PC-3 (cell line): ENCODE measurements at regions not wholly inside any gene's neighbourhood (a gene's known extent, or its start where the extent isn't known, plus 50 kb on each side); places are given as distances from the start of the nearest gene placed in this dataset.
A peak's percentile ranks its signal among the peaks of the same experiment; 100 is the strongest.

Experiments used
- ATAC-seq: fragments of 200-7000 bp; cut with Tn5 transposase; 2 replicates; pipeline ENCODE4 v1.9.1; 2020; ENCODE audit warnings: mild to moderate bottlenecking, moderate library complexity
- BruUV-seq: library from RNA; stranded (reverse); fragments of 400-500 nt; replicated peaks from 2 replicates; lab custom pipeline; 2021; lab: Mats Ljungman, UMichigan
- CTCF ChIA-PET: fragments of 300-600 bp; sonication (Branson Sonifier 250); formaldehyde crosslinking; loops from one replicate; lab custom pipeline; 2022; ENCODE audit warnings: antibody characterized with exemption; lab: Charles Lee
- POLR2A ChIA-PET: fragments of 300-600 bp; sonication (Branson Sonifier 250); formaldehyde crosslinking; loops from one replicate; lab custom pipeline; 2022; ENCODE audit warnings: antibody characterized with exemption; ENCODE audit not compliant: unreplicated experiment; lab: Charles Lee
- DNase-seq: peaks from one replicate; pipeline ENCODE4 v3.0.0-alpha.2; 2015
- H2AFZ ChIP-seq: fragments of 300-600 bp; sonication (generic); 2 replicates; pipeline ENCODE4 v1.6.0; 2016; ENCODE audit warnings: antibody characterized with exemption, low read length
- H3F3A ChIP-seq: fragments of 300-600 bp; sonication (generic); one replicate; pipeline ENCODE4 v1.6.0; 2017; ENCODE audit warnings: antibody characterized with exemption, low read length, control low read depth, mild to moderate bottlenecking; ENCODE audit not compliant: unreplicated experiment
- H3K27ac ChIP-seq: fragments of 300-600 bp; sonication (generic); 2 replicates; pipeline ENCODE4 v1.5.1; 2016; ENCODE audit warnings: mild to moderate bottlenecking, low read length
- H3K27me3 ChIP-seq: fragments of 300-600 bp; sonication (generic); 2 replicates; pipeline ENCODE4 v1.6.1; 2016; ENCODE audit warnings: low read length, mixed read lengths
- H3K36me3 ChIP-seq: fragments of 300-600 bp; sonication (generic); 2 replicates; pipeline ENCODE4 v1.6.1; 2016; ENCODE audit warnings: low read depth, mixed run types, low read length, mixed read lengths
- H3K4me1 ChIP-seq: fragments of 300-600 bp; sonication (generic); 2 replicates; pipeline ENCODE4 v1.5.1; 2016; ENCODE audit warnings: low read length; ENCODE audit not compliant: insufficient read depth
- H3K4me2 ChIP-seq: fragments of 300-600 bp; sonication (generic); 2 replicates; pipeline ENCODE4 v1.6.0; 2016; ENCODE audit warnings: low read length
- H3K4me3 ChIP-seq: fragments of 300-600 bp; sonication (generic); 2 replicates; pipeline ENCODE4 v1.5.1; 2016; ENCODE audit warnings: mild to moderate bottlenecking, low read length, mixed read lengths
- H3K79me2 ChIP-seq: fragments of 300-600 bp; sonication (generic); 2 replicates; pipeline ENCODE4 v1.6.1; 2017; ENCODE audit warnings: low read length, mixed read lengths
- H3K9ac ChIP-seq: fragments of 300-600 bp; sonication (generic); 2 replicates; pipeline ENCODE4 v1.6.0; 2016; ENCODE audit warnings: mild to moderate bottlenecking, low read length
- H3K9me2 ChIP-seq: fragments of 300-600 bp; sonication (generic); replicated peaks from 2 replicates; pipeline ENCODE4 v1.6.1; 2016; ENCODE audit warnings: mixed run types, low read length, mixed read lengths
- H3K9me3 ChIP-seq: fragments of 300-600 bp; sonication (generic); 2 replicates; pipeline ENCODE4 v1.6.1; 2016; ENCODE audit warnings: low read length, mixed read lengths
- H4K20me1 ChIP-seq: fragments of 300-600 bp; sonication (generic); 2 replicates; pipeline ENCODE4 v1.6.1; 2016; ENCODE audit warnings: low read length, mixed read lengths
- EZH2 ChIP-seq: fragments of 300-600 bp; sonication (generic); IDR thresholded peaks from one replicate; pipeline ENCODE4 v1.6.1; 2017; ENCODE audit warnings: antibody characterized with exemption, mild to moderate bottlenecking, low read length; ENCODE audit not compliant: unreplicated experiment
- EZH2phosphoT487 ChIP-seq: fragments of 300-600 bp; sonication (generic); IDR thresholded peaks from 2 replicates; pipeline ENCODE4 v1.6.1; 2018; ENCODE audit warnings: mild to moderate bottlenecking, antibody characterized with exemption, low read length, borderline replicate concordance
- intact Hi-C: fragments of 100-400 bp; cut with micrococcal nuclease; formaldehyde crosslinking; loops from 2 replicates; pipeline ENCODE4 v1.9.0; 2023
- TF ChIP-seq, protein P1 (sequence below): fragments of 300-600 bp; sonication (generic); conservative IDR thresholded peaks from 2 replicates; pipeline ENCODE4 v1.5.1; 2017; ENCODE audit warnings: antibody characterized with exemption, low read depth, mild to moderate bottlenecking, low read length

DNA sequence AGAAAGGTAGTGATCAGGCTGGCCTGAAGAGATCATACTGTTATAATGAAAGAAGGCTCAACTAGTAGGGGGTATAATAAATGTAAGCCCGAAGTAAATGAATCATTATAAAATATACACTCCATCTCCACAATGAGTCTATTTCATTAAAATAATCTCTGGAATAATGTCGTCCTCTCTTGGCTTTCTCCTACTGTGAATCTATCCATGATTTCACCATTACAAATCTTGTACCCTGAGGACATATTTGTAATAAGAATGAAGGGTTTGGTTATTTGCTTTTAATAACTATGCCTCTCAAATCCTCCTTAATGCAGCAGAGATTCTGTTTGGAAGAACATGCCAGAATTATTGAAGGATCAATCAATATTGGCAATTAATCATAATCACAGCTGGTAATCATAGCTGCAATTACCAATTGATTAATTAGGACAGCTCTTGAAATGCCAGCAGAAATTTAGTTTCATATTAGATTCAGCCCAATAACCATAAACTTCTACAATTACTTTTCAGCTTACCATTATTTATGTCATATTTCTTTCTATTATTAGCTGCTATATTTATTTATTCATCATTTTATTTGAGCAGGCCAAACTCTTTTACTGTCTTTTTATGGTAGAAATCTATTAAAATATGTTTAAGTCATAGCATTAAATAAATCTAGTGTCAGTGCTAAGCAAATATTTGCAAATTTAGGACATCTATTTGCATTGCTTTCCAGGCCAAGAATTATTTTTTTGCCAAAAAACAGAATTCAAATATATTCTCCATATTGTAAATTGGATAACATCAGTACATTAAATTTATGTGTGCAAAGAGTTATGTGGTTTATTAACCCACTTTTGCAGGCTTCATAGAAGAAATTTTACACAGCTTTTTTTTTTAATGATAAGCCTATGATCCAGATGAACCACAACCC lies 588.4 kb upstream of the LRRC4C start:
- Histone ChIP-seq H3K9me3 (no peaks in the 10 kb centered on the region), H3K4me3 (no peak overlapping the region), H3F3A (no peaks in the 10 kb centered on the region), H3K4me1 (peaks cover 12% of the 10 kb centered on the region; the same call in 1 of the 2 replicates), H3K9ac (no peak overlapping the region), H3K4me2 (no peak overlapping the region), H3K27ac (no peak overlapping the region), H3K79me2 (no peaks in the 10 kb centered on the region), H3K36me3 (no peaks in the 10 kb centered on the region), H4K20me1 (no peaks in the 10 kb centered on the region), H3K9me2 (no peaks in the 10 kb centered on the region), H3K27me3 (no peaks in the 10 kb centered on the region), H2AFZ (no peak overlapping the region)
- DNase-seq (peak; percentile 21), ATAC-seq (no peak)
- POLR2A ChIA-PET: no interaction called here
- no peak for TF ChIP-seq EZH2
- TF ChIP-seq, protein P1, sequence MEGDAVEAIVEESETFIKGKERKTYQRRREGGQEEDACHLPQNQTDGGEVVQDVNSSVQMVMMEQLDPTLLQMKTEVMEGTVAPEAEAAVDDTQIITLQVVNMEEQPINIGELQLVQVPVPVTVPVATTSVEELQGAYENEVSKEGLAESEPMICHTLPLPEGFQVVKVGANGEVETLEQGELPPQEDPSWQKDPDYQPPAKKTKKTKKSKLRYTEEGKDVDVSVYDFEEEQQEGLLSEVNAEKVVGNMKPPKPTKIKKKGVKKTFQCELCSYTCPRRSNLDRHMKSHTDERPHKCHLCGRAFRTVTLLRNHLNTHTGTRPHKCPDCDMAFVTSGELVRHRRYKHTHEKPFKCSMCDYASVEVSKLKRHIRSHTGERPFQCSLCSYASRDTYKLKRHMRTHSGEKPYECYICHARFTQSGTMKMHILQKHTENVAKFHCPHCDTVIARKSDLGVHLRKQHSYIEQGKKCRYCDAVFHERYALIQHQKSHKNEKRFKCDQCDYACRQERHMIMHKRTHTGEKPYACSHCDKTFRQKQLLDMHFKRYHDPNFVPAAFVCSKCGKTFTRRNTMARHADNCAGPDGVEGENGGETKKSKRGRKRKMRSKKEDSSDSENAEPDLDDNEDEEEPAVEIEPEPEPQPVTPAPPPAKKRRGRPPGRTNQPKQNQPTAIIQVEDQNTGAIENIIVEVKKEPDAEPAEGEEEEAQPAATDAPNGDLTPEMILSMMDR: no peak
- TF ChIP-seq EZH2phosphoT487: no peak
- intact Hi-C loops: no loop called here
- CTCF ChIA-PET: no interaction called here
- no TSS peak for BruUV-seq

DNA sequence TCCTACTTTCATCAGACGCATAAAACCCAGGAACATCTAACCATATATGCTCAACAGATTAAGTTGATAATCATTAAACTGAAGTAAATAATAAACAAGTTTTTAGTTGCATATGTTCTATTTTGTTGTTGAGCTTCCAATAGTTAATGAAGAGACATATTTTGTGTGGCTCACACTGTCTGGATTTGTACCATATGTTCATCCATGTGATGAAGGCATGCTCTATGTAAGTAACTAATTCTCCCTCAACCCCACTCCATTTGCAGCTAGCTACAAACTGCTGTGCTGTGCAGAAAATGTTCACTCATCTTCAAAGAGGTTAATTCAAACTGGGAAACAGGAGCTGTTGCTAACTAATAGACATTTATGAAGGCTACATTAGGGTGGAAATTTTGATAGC lies 589.7 kb upstream of the LRRC4C start:
- peaks cover 13% of the 10 kb centered on the region; the same call in 1 of the 2 replicates for H3K4me1 ChIP-seq
- no peaks in the 10 kb centered on the region for H3K36me3 ChIP-seq
- ATAC-seq (no peak), DNase-seq (no peak)
- H3K4me2 ChIP-seq: no peak overlapping the region
- no peak overlapping the region for H3K27ac ChIP-seq
- no peaks in the 10 kb centered on the region for H3K27me3 ChIP-seq
- ChIA-PET POLR2A (no interaction called here), CTCF (no interaction called here)
- no peaks in the 10 kb centered on the region for H3K79me2 ChIP-seq
- no peaks in the 10 kb centered on the region for H4K20me1 ChIP-seq
- H2AFZ ChIP-seq: no peak overlapping the region
- intact Hi-C loops: no loop called here
- no peaks in the 10 kb centered on the region for H3K9me3 ChIP-seq
- H3K9me2 ChIP-seq: no peaks in the 10 kb centered on the region
- BruUV-seq: no TSS peak
- H3F3A ChIP-seq: no peaks in the 10 kb centered on the region
- H3K9ac ChIP-seq: no peak overlapping the region
- TF ChIP-seq EZH2 (no peak), EZH2phosphoT487 (no peak)
- TF ChIP-seq, protein P1: no peak
- H3K4me3 ChIP-seq: no peak overlapping the region

DNA sequence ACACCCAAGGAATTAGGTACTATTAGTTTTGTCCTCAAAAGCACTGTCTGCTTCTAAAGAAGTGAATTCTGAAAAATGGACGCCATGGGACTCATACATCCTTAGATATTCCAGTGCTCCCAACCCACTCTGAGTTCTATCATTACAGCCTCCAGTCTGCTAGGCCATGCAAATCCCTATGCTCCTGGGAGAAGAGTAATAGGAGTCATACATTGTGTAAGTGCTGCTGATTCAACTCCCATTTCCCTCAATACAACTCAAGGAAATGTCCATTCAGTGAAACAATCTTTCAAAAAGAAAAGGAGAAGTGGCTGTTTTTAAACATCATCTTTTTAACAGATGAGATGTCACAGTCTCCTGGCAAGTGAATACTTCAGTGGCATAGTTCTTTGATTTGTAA lies 590.2 kb upstream of the LRRC4C start:
- H3K9ac ChIP-seq: no peak overlapping the region
- no peak for DNase-seq
- POLR2A ChIA-PET: no interaction called here
- H4K20me1 ChIP-seq: no peaks in the 10 kb centered on the region
- no peak overlapping the region for H3K4me3 ChIP-seq
- ATAC-seq: no peak
- intact Hi-C loops: no loop called here
- no peak overlapping the region for H3K27ac ChIP-seq
- H3F3A ChIP-seq: no peaks in the 10 kb centered on the region
- no peaks in the 10 kb centered on the region for H3K79me2 ChIP-seq
- no peak overlapping the region for H3K4me2 ChIP-seq
- H3K36me3 ChIP-seq: no peaks in the 10 kb centered on the region
- peaks cover 16% of the 10 kb centered on the region; the same call in 1 of the 2 replicates for H3K4me1 ChIP-seq
- no peaks in the 10 kb centered on the region for H3K9me3 ChIP-seq
- H3K9me2 ChIP-seq: no peaks in the 10 kb centered on the region
- TF ChIP-seq, protein P1: no peak
- TF ChIP-seq EZH2 (no peak), EZH2phosphoT487 (no peak)
- CTCF ChIA-PET: no interaction called here
- no peak overlapping the region for H2AFZ ChIP-seq
- H3K27me3 ChIP-seq: no peaks in the 10 kb centered on the region
- no TSS peak for BruUV-seq
